Activated B cell treated with CpG ODN at 0.5 μM for 24 hours (primary cell): ENCODE measurements at regions not wholly inside any gene's neighbourhood (a gene's known extent, or its start where the extent isn't known, plus 50 kb on each side); places are given as distances from the start of the nearest gene placed in this dataset.

Experiments used
- ATAC-seq: fragments of 200-7000 bp; cut with Tn5 transposase; one replicate; pipeline ENCODE4 v1.10.0; 2021; ENCODE audit warnings: low read depth, mild to moderate bottlenecking, moderate library complexity
- CTCF ChIA-PET: fragments of 350-600 bp; sonication (Branson Sonifier 250); formaldehyde crosslinking; loops from one replicate; lab custom pipeline; 2021; ENCODE audit warnings: antibody characterized with exemption; lab: Charles Lee
- POLR2A ChIA-PET: fragments of 350-600 bp; sonication (Branson Sonifier 250); formaldehyde crosslinking; loops from one replicate; lab custom pipeline; 2021; ENCODE audit warnings: antibody characterized with exemption; lab: Charles Lee
- DNase-seq: peaks from one replicate; pipeline ENCODE4 v3.0.0; 2022
- H3K27ac Mint-ChIP-seq: one replicate; pipeline ENCODE4 v1.8.0; 2020; ENCODE audit warnings: mixed read lengths
- H3K27me3 Mint-ChIP-seq: one replicate; pipeline ENCODE4 v1.8.0; 2021; ENCODE audit warnings: mixed read lengths
- H3K36me3 Mint-ChIP-seq: one replicate; pipeline ENCODE4 v1.8.0; 2021; ENCODE audit warnings: low read depth, mixed read lengths
- H3K4me1 Mint-ChIP-seq: one replicate; pipeline ENCODE4 v1.8.0; 2021; ENCODE audit warnings: mixed read lengths
- H3K4me3 Mint-ChIP-seq: one replicate; pipeline ENCODE4 v1.8.0; 2020; ENCODE audit warnings: mild to moderate bottlenecking, mixed read lengths
- H3K9me3 Mint-ChIP-seq: one replicate; pipeline ENCODE4 v1.8.0; 2020; ENCODE audit warnings: mixed read lengths
- CTCF ChIP-seq: fragments of 200-600 bp; IDR thresholded peaks from one replicate; pipeline ENCODE4 v1.8.0; 2022; ENCODE audit warnings: antibody characterized with exemption, mild to moderate bottlenecking
- intact Hi-C: fragments of 100-400 bp; cut with micrococcal nuclease; formaldehyde crosslinking; loops from one replicate; pipeline ENCODE4 v1.15.1; 2024

GRCh38 chr6:33904050-33904746 is 100.4 kb upstream of the MLN start:
- no peak for TF ChIP-seq CTCF
- Mint-ChIP-seq H3K27ac (peak overlapping the region; percentile 61), H3K4me1 (peaks cover 49% of the 10 kb centered on the region), H3K36me3 (no peaks in the 10 kb centered on the region), H3K27me3 (peaks cover 20% of the 10 kb centered on the region), H3K4me3 (no peak overlapping the region), H3K9me3 (no peaks in the 10 kb centered on the region)
- ATAC-seq (peak; percentile 45), DNase-seq (no peak)
- intact Hi-C loops, result no loop called here
- ChIA-PET POLR2A (no interaction called here), CTCF (no interaction called here)

GRCh38 chr6:33903579-33903978 is 99.8 kb upstream of the MLN start:
- CTCF ChIA-PET, result no interaction called here
- POLR2A ChIA-PET, result no interaction called here
- Mint-ChIP-seq H3K27me3 (peaks cover 25% of the 10 kb centered on the region), H3K4me1 (peaks cover 49% of the 10 kb centered on the region), H3K27ac (no peak overlapping the region), H3K4me3 (no peak overlapping the region), H3K36me3 (no peaks in the 10 kb centered on the region), H3K9me3 (no peaks in the 10 kb centered on the region)
- DNase-seq (no peak), ATAC-seq (no peak)
- intact Hi-C loops, result no loop called here
- no peak for TF ChIP-seq CTCF

GRCh38 chr6:33902457-33902853 is 98.7 kb upstream of the MLN start:
- ATAC-seq (no peak), DNase-seq (no peak)
- H3K4me1 Mint-ChIP-seq, result peaks cover 41% of the 10 kb centered on the region
- no peaks in the 10 kb centered on the region for H3K9me3 Mint-ChIP-seq
- ChIA-PET POLR2A (no interaction called here), CTCF (no interaction called here)
- peaks cover 27% of the 10 kb centered on the region for H3K27me3 Mint-ChIP-seq
- no peaks in the 10 kb centered on the region for H3K36me3 Mint-ChIP-seq
- TF ChIP-seq CTCF, result no peak
- H3K27ac Mint-ChIP-seq, result no peak overlapping the region
- no peak overlapping the region for H3K4me3 Mint-ChIP-seq
- intact Hi-C loops, result no loop called here

GRCh38 chr6:33901822-33902456 is 98.1 kb upstream of the MLN start:
- H3K27me3 Mint-ChIP-seq, result peaks cover 27% of the 10 kb centered on the region
- TF ChIP-seq CTCF, result no peak
- H3K36me3 Mint-ChIP-seq, result no peaks in the 10 kb centered on the region
- no peaks in the 10 kb centered on the region for H3K9me3 Mint-ChIP-seq
- ChIA-PET POLR2A (no interaction called here), CTCF (no interaction called here)
- no peak for ATAC-seq
- no peak overlapping the region for H3K27ac Mint-ChIP-seq
- H3K4me1 Mint-ChIP-seq, result peaks cover 39% of the 10 kb centered on the region
- intact Hi-C loops, result no loop called here
- no peak overlapping the region for H3K4me3 Mint-ChIP-seq
- no peak for DNase-seq

- Mint-ChIP-seq H3K9me3 (no peaks in the 10 kb centered on the region), H3K36me3 (no peaks in the 10 kb centered on the region), H3K27ac (no peak overlapping the region), H3K4me1 (peaks cover 12% of the 10 kb centered on the region), H3K4me3 (no peak overlapping the region), H3K27me3 (peaks cover 33% of the 10 kb centered on the region)
- DNase-seq (no peak), ATAC-seq (no peak)
- POLR2A ChIA-PET, result no interaction called here
- CTCF ChIA-PET, result no interaction called here
- TF ChIP-seq CTCF, result no peak
- intact Hi-C loops, result no loop called here
Observed at GRCh38 chr6:33898771-33899170, 95.0 kb upstream of the MLN start.
